Activated CD4-positive, alpha-beta T cell treated with anti-CD3 and anti-CD28 coated beads for 1 hour (primary cell): ENCODE measurements at regions not wholly inside any gene's neighbourhood (a gene's known extent, or its start where the extent isn't known, plus 50 kb on each side); places are given as distances from the start of the nearest gene placed in this dataset.
"Not testable (repeated sequence)": the region's sequence is repeated elsewhere in the genome, so short reads cannot be mapped to it uniquely, and the experiment has no call there.

Source experiments
- DNase-seq: peaks from one replicate; pipeline ENCODE4 v3.0.0-alpha.2; 2020

GRCh38 chr21:5138687-5139086 lies 5382.7 kb upstream of the TPTE start:
- DNase-seq, result not testable (repeated sequence)

- DNase-seq, result not testable (repeated sequence)
Observed at GRCh38 chr21:5139528-5139927, 5381.9 kb upstream of the TPTE start.

- DNase-seq, result not testable (repeated sequence)
Observed at GRCh38 chr21:5143011-5143410, 5378.4 kb upstream of the TPTE start.

- DNase-seq, result not testable (repeated sequence)
Observed at GRCh38 chr21:5144731-5145130, 5376.7 kb upstream of the TPTE start.

GRCh38 chr21:5147685-5148084 lies 5373.7 kb upstream of the TPTE start:
- DNase-seq, result not testable (repeated sequence)

- DNase-seq, result not testable (repeated sequence)
Observed at GRCh38 chr21:5149222-5149621, 5372.2 kb upstream of the TPTE start.

GRCh38 chr21:5153842-5154640 lies 5367.3 kb upstream of the TPTE start:
- DNase-seq, result not testable (repeated sequence)

- peak; percentile 87 for DNase-seq
Observed at GRCh38 chr21:5154641-5154982, 5366.8 kb upstream of the TPTE start.

- not testable (repeated sequence) for DNase-seq
Observed at GRCh38 chr21:5162693-5163574, 5358.4 kb upstream of the TPTE start.

GRCh38 chr21:5165829-5166228 lies 5355.6 kb upstream of the TPTE start:
- DNase-seq, result not testable (repeated sequence)
